Muscle of leg (tissue), 3 donors: ENCODE measurements at regions not wholly inside any gene's neighbourhood (a gene's known extent, or its start where the extent isn't known, plus 50 kb on each side); places are given as distances from the start of the nearest gene placed in this dataset.

Experiments used
- DNase-seq: peaks from one replicate; pipeline ENCODE4 v3.0.0; 2013
- H3K27ac ChIP-seq: one replicate; pipeline ENCODE4 v1.5.1; 2013; ENCODE audit warnings: mild to moderate bottlenecking, low read length, control low read depth
- H3K27me3 ChIP-seq: one replicate; pipeline ENCODE4 v1.6.1; 2013; ENCODE audit warnings: low read length; ENCODE audit not compliant: control insufficient read depth, insufficient read depth
- H3K36me3 ChIP-seq: one replicate; pipeline ENCODE4 v1.6.1; 2013; ENCODE audit warnings: low read length; ENCODE audit not compliant: control insufficient read depth, insufficient read depth
- H3K4me1 ChIP-seq: one replicate; pipeline ENCODE4 v1.6.1; 2013; ENCODE audit warnings: low read length; ENCODE audit not compliant: control insufficient read depth, insufficient read depth
- H3K4me3 ChIP-seq: one replicate; pipeline ENCODE4 v1.5.1; 2013; ENCODE audit warnings: low read length, control low read depth
- H3K9me3 ChIP-seq: replicated peaks from 2 replicates; pipeline ENCODE4 v1.6.1; 2013; ENCODE audit warnings: low read depth, low read length; ENCODE audit not compliant: control insufficient read depth
- WGBS: methylation state at CpG from one replicate; pipeline ENCODE4 v1.1.5; 2013; ENCODE audit warnings: missing lambda C conversion rate; ENCODE audit not compliant: insufficient coverage; 5-methylcytosine and 5-hydroxymethylcytosine counted together

DNA sequence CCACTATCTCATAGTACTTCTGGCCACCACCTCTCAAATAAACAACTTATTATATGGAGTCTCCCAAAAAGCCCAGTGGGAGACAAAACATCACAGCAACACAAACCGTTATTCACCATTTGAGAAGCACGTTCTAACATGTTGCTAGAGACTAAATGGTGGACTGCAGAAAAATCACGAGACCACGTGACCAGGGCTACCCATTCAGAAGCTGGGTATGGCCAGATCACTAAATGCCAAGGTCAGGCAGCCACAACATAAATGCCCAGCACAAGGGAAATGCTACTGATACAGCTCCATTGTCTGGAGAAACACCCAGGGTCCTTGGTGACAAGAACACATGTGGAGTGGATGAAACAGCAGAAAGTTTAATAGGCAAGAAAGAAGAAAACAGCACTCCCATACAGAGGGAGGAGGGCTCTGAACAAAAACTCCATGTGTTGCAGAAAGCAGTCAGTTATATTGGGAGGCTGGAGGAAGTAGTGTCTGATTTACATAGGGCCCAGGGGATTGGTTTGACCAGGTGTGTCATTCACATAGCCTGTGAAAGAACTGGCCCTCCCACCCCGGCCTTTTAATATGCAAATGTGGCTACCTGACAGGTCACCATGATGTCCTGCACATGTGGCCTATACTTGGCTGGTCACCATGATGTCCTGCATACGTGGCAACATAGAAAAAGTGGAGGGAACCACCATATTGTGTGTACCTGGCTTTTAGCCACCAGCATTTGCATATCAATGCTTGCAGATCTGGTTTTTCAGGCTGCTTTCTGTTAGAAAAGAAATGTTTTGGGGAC is 97.2 kb downstream of the TRIM36 start:
- 54% methylated on average over 4 of the region's 6 CpGs for WGBS
- Histone ChIP-seq H3K27me3 (no peaks in the 10 kb centered on the region), H3K9me3 (no peaks in the 10 kb centered on the region), H3K27ac (no peak overlapping the region), H3K4me1 (no peaks in the 10 kb centered on the region), H3K36me3 (no peaks in the 10 kb centered on the region), H3K4me3 (no peak overlapping the region)
- no peak for DNase-seq

DNA sequence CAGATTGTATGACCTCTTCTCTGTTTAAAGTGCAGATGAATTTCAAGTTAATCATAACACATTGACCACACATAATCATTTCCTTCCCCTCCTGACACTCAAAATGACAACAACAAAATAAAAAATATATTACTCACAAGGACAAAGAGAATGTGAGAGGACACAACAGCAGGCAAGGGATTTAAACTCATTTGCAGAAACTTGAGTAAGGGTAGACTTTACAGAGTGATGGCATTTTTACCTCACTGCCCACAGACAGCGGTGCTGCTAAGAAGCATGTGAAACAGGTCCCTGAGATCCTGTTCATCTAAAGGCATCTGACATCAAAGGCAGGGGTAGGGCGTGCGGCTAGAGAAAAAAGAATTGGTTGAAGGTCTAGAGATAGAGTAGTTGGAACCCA is 99.0 kb downstream of the TRIM36 start:
- no peak for DNase-seq
- Histone ChIP-seq H3K27ac (no peak overlapping the region), H3K4me1 (no peaks in the 10 kb centered on the region), H3K27me3 (no peaks in the 10 kb centered on the region), H3K36me3 (no peaks in the 10 kb centered on the region), H3K4me3 (no peak overlapping the region), H3K9me3 (no peaks in the 10 kb centered on the region)
- no CpG with 5 or more reads among the region's 3 CpGs for whole genome bisulfite sequencing

DNA sequence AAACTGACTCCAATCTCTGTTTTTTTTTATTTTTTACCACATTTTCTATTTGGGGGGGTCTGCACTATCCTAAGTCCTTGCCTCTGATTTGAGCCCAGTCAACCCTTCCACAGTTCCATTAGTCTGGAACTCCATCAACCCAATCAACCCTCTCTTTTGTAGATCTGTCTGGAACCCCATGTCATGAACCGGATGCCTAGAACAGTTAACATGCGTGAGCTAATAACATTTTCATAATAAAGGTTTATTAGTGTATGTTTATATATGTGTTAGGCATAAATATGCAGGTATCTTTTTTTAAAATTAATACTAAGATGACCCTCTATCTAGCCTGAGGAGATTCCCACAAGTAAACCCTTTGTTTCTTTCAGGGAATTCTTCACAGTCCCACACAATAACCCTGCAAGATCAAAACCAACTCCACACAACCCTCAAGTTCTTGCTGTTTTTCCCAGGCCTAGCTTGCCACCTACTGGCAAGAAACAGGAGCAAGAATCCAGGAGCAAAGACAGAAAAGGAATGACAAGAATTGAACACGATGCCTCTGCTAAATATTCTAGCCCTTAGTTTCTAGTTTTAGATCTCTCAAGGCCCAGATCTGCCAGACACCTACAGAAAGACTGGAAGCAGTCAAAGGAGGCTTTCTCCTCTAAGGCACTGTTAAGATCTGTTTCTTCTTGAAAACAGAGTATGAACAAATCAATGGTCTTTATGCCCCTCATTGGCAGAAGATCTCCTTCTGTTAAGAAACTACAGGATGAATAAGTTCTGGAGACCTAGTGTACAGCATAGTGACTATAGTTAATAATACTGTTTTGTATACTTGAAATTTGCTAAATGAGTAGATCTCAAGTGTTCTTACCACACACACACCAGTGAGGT is 100.4 kb downstream of the TRIM36 start:
- Histone ChIP-seq H3K36me3 (no peaks in the 10 kb centered on the region), H3K27ac (no peak overlapping the region), H3K27me3 (no peaks in the 10 kb centered on the region), H3K9me3 (no peaks in the 10 kb centered on the region), H3K4me1 (peaks cover 4% of the 10 kb centered on the region), H3K4me3 (no peak overlapping the region)
- WGBS, result 0% methylated on average over 1 of the region's 3 CpGs
- peak; percentile 75 for DNase-seq

- no peaks in the 10 kb centered on the region for H3K27me3 ChIP-seq
- peak; percentile 8 for DNase-seq
- H3K9me3 ChIP-seq, result no peaks in the 10 kb centered on the region
- WGBS, result 93% methylated on average over 12 of the region's 14 CpGs
- peaks cover 4% of the 10 kb centered on the region for H3K4me1 ChIP-seq
- no peak overlapping the region for H3K4me3 ChIP-seq
- H3K27ac ChIP-seq, result no peak overlapping the region
- no peaks in the 10 kb centered on the region for H3K36me3 ChIP-seq
These were observed 101.2 kb downstream of the TRIM36 start for GRCh38 chr5:115068239-115069086.

- H3K27ac ChIP-seq, result no peak overlapping the region
- H3K4me1 ChIP-seq, result peaks cover 4% of the 10 kb centered on the region
- no peaks in the 10 kb centered on the region for H3K36me3 ChIP-seq
- no peaks in the 10 kb centered on the region for H3K9me3 ChIP-seq
- H3K4me3 ChIP-seq, result no peak overlapping the region
- no peaks in the 10 kb centered on the region for H3K27me3 ChIP-seq
- DNase-seq, result peak; percentile 74
- WGBS, result 63% methylated on average over 1 of the region's 2 CpGs
These were observed 105.3 kb downstream of the TRIM36 start for GRCh38 chr5:115064380-115064779.

DNA sequence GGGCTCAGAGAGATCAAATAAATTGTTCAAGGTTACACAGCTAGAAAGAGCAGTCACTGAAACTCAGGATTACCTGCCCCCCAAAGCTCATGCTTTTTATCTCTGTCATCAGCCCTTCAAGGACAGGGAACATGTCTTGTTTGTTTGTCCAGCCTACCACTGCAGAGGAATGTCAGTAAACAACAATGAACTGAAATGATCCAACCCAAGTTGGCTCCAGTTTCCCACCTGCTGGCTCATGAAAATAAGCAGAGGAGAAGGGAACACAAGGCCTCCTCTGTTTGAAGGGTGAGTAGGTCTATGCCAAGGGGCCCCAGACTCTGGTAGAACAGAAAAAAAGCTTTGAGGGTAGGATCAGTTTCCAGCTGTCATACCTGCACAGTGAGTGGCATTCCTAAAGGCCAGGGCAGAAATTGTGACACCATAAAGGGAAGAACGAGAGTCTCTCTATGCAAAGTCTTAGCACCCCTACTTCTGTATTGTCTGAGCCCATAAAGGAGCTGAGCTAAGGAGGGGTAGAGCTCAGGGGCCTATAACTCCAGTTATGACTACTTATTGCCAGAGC is 115.2 kb downstream of the TRIM36 start:
- Histone ChIP-seq H3K4me1 (no peaks in the 10 kb centered on the region), H3K27me3 (no peaks in the 10 kb centered on the region), H3K4me3 (no peak overlapping the region), H3K27ac (no peak overlapping the region), H3K36me3 (no peaks in the 10 kb centered on the region), H3K9me3 (no peaks in the 10 kb centered on the region)
- DNase-seq, result no peak
- no CpG with 5 or more reads among the region's 1 CpG for whole genome bisulfite sequencing

- no peak for DNase-seq
- no peak overlapping the region for H3K4me3 ChIP-seq
- no CpG with 5 or more reads among the region's 2 CpGs for WGBS
- H3K27me3 ChIP-seq, result no peaks in the 10 kb centered on the region
- no peaks in the 10 kb centered on the region for H3K36me3 ChIP-seq
- no peaks in the 10 kb centered on the region for H3K4me1 ChIP-seq
- H3K27ac ChIP-seq, result no peak overlapping the region
- H3K9me3 ChIP-seq, result no peaks in the 10 kb centered on the region
These were observed 116.8 kb downstream of the TRIM36 start for GRCh38 chr5:115052948-115053347.

GRCh38 chr5:115050866-115051265 is 118.8 kb downstream of the TRIM36 start:
- H3K4me1 ChIP-seq, result no peaks in the 10 kb centered on the region
- no peaks in the 10 kb centered on the region for H3K36me3 ChIP-seq
- H3K27me3 ChIP-seq, result no peaks in the 10 kb centered on the region
- no peak overlapping the region for H3K27ac ChIP-seq
- no peaks in the 10 kb centered on the region for H3K9me3 ChIP-seq
- 71% methylated on average over 3 of the region's 3 CpGs for WGBS
- no peak overlapping the region for H3K4me3 ChIP-seq
- no peak for DNase-seq

- Histone ChIP-seq H3K27ac (no peak overlapping the region), H3K27me3 (no peaks in the 10 kb centered on the region), H3K4me3 (no peak overlapping the region), H3K9me3 (peaks cover 7% of the 10 kb centered on the region), H3K4me1 (no peaks in the 10 kb centered on the region), H3K36me3 (no peaks in the 10 kb centered on the region)
- 25% methylated on average over 1 of the region's 4 CpGs for WGBS
- peak; percentile 33 for DNase-seq
These were observed 135.8 kb downstream of the TRIM36 start for GRCh38 chr5:115033861-115034260.
